Urinary bladder (tissue), 3 donors: ENCODE measurements at regions not wholly inside any gene's neighbourhood (a gene's known extent, or its start where the extent isn't known, plus 50 kb on each side); places are given as distances from the start of the nearest gene placed in this dataset.
"Not testable (repeated sequence)": the region's sequence is repeated elsewhere in the genome, so short reads cannot be mapped to it uniquely, and the experiment has no call there.

ENCODE experiments used
- DNase-seq: peaks from one replicate; pipeline ENCODE4 v3.0.0-alpha.2; 2015; ENCODE audit errors: extremely low spot score
- H3K27ac ChIP-seq: one replicate; pipeline ENCODE4 v1.5.1; 2013; ENCODE audit warnings: low read depth, mild to moderate bottlenecking, moderate library complexity
- H3K36me3 ChIP-seq: one replicate; pipeline ENCODE4 v1.6.1; 2013; ENCODE audit warnings: mild to moderate bottlenecking, moderate library complexity; ENCODE audit not compliant: insufficient read depth
- H3K4me1 ChIP-seq: one replicate; pipeline ENCODE4 v1.6.1; 2013; ENCODE audit warnings: mild to moderate bottlenecking, moderate library complexity; ENCODE audit not compliant: insufficient read depth
- H3K4me3 ChIP-seq: one replicate; pipeline ENCODE4 v1.5.1; 2013; ENCODE audit warnings: low read depth, low read length
- WGBS: extraction: QIAGEN DNeasy Blood & Tissue Kit; methylation state at CpG from one replicate; pipeline ENCODE4 v1.1.7; 2013; 5-methylcytosine and 5-hydroxymethylcytosine counted together
- donor health status: healthy with polysubstance abuse.
- donor health status: healthy.

- no peak for DNase-seq
- Histone ChIP-seq H3K36me3 (no peaks in the 10 kb centered on the region), H3K27ac (no peak overlapping the region), H3K4me3 (no peak overlapping the region), H3K4me1 (no peaks in the 10 kb centered on the region)
- 78% methylated on average over 1 of the region's 1 CpG for WGBS
Measured at GRCh38 chr9:106072421-106072820, 378.1 kb downstream of the TMEM38B start.

GRCh38 chr9:106074006-106074405, 379.7 kb downstream of the TMEM38B start:
- Histone ChIP-seq H3K4me1 (no peaks in the 10 kb centered on the region), H3K4me3 (no peak overlapping the region), H3K27ac (no peak overlapping the region), H3K36me3 (no peaks in the 10 kb centered on the region)
- WGBS: 78% methylated on average over 1 of the region's 1 CpG
- no peak for DNase-seq

GRCh38 chr9:106075236-106075959, 381.1 kb downstream of the TMEM38B start:
- DNase-seq: no peak
- WGBS: 88% methylated on average over 3 of the region's 3 CpGs
- Histone ChIP-seq H3K27ac (no peak overlapping the region), H3K4me1 (no peaks in the 10 kb centered on the region), H3K4me3 (no peak overlapping the region), H3K36me3 (no peaks in the 10 kb centered on the region)

GRCh38 chr9:106075960-106076327, 381.6 kb downstream of the TMEM38B start:
- DNase-seq: peak; percentile 13
- Histone ChIP-seq H3K4me3 (no peak overlapping the region), H3K36me3 (no peaks in the 10 kb centered on the region), H3K27ac (no peak overlapping the region), H3K4me1 (no peaks in the 10 kb centered on the region)
- WGBS: 68% methylated on average over 1 of the region's 1 CpG

- 0% methylated on average over 1 of the region's 1 CpG for WGBS
- Histone ChIP-seq H3K27ac (no peak overlapping the region), H3K4me1 (no peaks in the 10 kb centered on the region), H3K36me3 (no peaks in the 10 kb centered on the region), H3K4me3 (no peak overlapping the region)
- DNase-seq: no peak
Measured at GRCh38 chr9:106076711-106077110, 382.4 kb downstream of the TMEM38B start.

DNA sequence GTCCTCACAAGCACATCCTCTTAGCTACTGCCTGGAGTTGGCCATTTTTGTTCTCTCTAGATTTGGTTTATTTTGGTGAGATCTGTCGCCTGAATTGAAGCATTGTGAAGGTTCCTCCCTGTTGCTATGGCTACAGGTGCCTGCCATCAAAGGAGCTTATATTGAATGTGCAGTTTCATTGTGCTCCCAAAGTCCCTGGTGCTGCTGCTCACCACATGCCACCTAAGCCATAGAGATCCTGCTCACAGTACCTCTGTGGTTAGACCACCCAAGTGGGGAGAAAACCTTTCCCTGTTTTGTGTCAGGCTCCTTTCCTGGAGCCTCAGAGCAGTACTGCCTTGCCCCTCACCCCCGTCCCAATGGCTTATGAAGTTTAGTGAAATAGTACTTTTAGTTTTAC, 383.4 kb downstream of the TMEM38B start:
- WGBS: 90% methylated on average over 2 of the region's 2 CpGs
- DNase-seq: no peak
- H3K36me3 ChIP-seq: no peaks in the 10 kb centered on the region
- no peaks in the 10 kb centered on the region for H3K4me1 ChIP-seq
- H3K4me3 ChIP-seq: no peak overlapping the region
- no peak overlapping the region for H3K27ac ChIP-seq

GRCh38 chr9:106082621-106083020, 388.3 kb downstream of the TMEM38B start:
- no peak for DNase-seq
- H3K36me3 ChIP-seq: no peaks in the 10 kb centered on the region
- no peak overlapping the region for H3K27ac ChIP-seq
- 38% methylated on average over 3 of the region's 3 CpGs for WGBS
- no peak overlapping the region for H3K4me3 ChIP-seq
- no peaks in the 10 kb centered on the region for H3K4me1 ChIP-seq

GRCh38 chr9:106084702-106085101, 390.4 kb downstream of the TMEM38B start:
- no peak overlapping the region for H3K4me3 ChIP-seq
- WGBS: 45% methylated on average over 1 of the region's 1 CpG
- H3K4me1 ChIP-seq: no peaks in the 10 kb centered on the region
- H3K27ac ChIP-seq: no peak overlapping the region
- DNase-seq: no peak
- H3K36me3 ChIP-seq: no peaks in the 10 kb centered on the region

DNA sequence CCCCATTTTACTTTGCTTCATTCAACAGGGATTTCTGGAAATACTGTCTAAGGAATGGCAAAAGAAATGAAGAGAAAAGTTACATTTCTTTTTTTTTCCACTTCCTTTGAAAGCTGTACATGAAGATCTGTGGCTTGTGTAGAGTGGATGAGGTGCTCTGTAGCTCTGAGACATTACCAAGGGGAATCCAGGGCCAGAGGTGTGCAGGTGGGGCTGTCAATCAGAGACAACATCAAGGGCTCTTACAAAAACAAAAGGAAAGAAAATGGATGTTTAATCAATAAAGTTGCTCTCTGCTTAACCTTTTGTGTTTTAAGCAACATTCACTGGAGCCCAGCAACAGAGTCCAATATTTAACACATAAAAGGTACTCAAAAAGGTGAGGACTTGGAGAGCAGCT, 391.1 kb downstream of the TMEM38B start:
- no peak for DNase-seq
- no peaks in the 10 kb centered on the region for H3K36me3 ChIP-seq
- no peak overlapping the region for H3K27ac ChIP-seq
- no peaks in the 10 kb centered on the region for H3K4me1 ChIP-seq
- no peak overlapping the region for H3K4me3 ChIP-seq

- H3K4me3 ChIP-seq: no peak overlapping the region
- no peaks in the 10 kb centered on the region for H3K36me3 ChIP-seq
- no peak for DNase-seq
- H3K4me1 ChIP-seq: no peaks in the 10 kb centered on the region
- WGBS: 92% methylated on average over 4 of the region's 4 CpGs
- H3K27ac ChIP-seq: no peak overlapping the region
Measured at GRCh38 chr9:106092083-106092482, 397.7 kb downstream of the TMEM38B start.

DNA sequence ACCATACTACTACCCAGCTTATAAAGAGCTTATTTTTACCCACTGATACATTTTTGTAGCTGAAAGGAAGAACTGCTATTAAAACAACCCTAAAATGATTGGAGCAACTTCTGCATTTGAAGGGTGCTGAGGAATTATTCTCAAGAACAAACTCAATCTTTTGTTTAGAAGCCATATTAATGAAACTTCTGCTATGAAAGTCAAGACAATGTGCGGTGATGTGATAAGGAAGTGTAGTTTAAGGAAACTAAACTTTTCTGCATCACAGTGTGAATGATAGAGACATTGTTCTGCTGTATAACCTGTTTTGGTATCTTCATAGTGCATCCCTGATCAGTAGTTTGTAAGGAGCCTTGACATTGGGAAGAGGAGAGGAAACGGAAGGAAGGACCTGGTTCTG, 408.5 kb downstream of the TMEM38B start:
- no peaks in the 10 kb centered on the region for H3K4me1 ChIP-seq
- no peak for DNase-seq
- H3K36me3 ChIP-seq: no peaks in the 10 kb centered on the region
- H3K4me3 ChIP-seq: no peak overlapping the region
- WGBS: 89% methylated on average over 2 of the region's 2 CpGs
- H3K27ac ChIP-seq: no peak overlapping the region

DNA sequence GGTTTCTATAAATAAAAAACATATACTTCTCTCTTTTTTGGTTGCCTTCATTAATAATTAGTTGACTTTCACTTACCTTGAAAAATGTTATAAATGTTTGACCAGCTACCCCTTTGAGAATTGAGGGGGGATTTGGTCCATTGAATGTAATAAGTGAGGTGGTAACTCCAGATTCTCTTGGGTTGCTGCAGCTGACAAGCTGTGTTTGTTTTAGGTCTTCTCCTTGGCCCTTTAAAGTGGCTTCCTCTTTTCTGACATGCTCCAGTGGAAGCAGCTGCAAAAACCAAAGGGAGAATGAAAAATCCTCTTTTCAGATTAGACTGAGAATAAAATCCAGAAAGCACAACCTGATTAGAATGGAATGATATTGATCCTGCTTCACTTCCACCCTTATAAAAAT, 410.5 kb downstream of the TMEM38B start:
- Histone ChIP-seq H3K36me3 (no peaks in the 10 kb centered on the region), H3K27ac (no peak overlapping the region), H3K4me1 (no peaks in the 10 kb centered on the region), H3K4me3 (no peak overlapping the region)
- no peak for DNase-seq

- H3K27ac ChIP-seq: no peak overlapping the region
- no peaks in the 10 kb centered on the region for H3K36me3 ChIP-seq
- WGBS: 93% methylated on average over 3 of the region's 3 CpGs
- H3K4me1 ChIP-seq: no peaks in the 10 kb centered on the region
- DNase-seq: no peak
- no peak overlapping the region for H3K4me3 ChIP-seq
Measured at GRCh38 chr9:106106396-106106795, 412.1 kb downstream of the TMEM38B start.

- Histone ChIP-seq H3K4me3 (no peak overlapping the region), H3K36me3 (no peaks in the 10 kb centered on the region), H3K4me1 (no peaks in the 10 kb centered on the region), H3K27ac (no peak overlapping the region)
- DNase-seq: no peak
- WGBS: 74% methylated on average over 2 of the region's 2 CpGs
Measured at GRCh38 chr9:106107716-106108115, 413.4 kb downstream of the TMEM38B start.

DNA sequence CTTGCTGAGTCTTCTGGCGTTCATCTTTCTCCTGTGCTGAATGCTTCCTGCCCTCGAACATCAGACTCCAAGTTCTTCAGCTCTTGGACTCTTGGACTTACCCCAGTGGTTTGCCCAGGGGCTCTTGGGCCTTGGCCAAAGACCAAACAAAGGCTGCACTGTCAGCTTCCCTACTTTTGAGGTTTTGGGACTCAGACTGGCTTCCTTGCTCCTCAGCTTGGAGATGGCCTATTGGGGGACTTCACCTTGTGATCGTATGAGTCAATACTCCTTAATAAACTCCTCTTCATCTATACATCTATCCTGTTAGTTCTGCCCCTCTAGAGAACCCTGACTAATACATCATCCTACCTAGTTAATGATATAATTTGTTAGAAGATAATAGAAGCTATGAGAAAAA, 415.4 kb downstream of the TMEM38B start:
- H3K4me1 ChIP-seq, H3K4me3 ChIP-seq, H3K36me3 ChIP-seq, DNase-seq, H3K27ac ChIP-seq: not testable (repeated sequence)
- WGBS: 89% methylated on average over 3 of the region's 3 CpGs
